Panc1 (cell line): ENCODE measurements at regions not wholly inside any gene's neighbourhood (a gene's known extent, or its start where the extent isn't known, plus 50 kb on each side); places are given as distances from the start of the nearest gene placed in this dataset.

Source experiments
- CTCF ChIP-seq: fragments of 450-650 bp; IDR thresholded peaks from 2 replicates; pipeline ENCODE4 v1.5.1; 2017; ENCODE audit warnings: mild to moderate bottlenecking
- POLR2AphosphoS5 ChIP-seq: IDR thresholded peaks from 2 replicates; pipeline ENCODE4 v1.6.1; 2012; ENCODE audit warnings: mild to moderate bottlenecking, low read depth, low read length, moderate library complexity
- REST ChIP-seq, 2 experiments: IDR thresholded peaks; 2 replicates each; pipeline ENCODE4 v1.6.1; 2011 to 2012; ENCODE audit warnings: low read depth in 2 of 2, control low read depth in 1 of 2, low read length in 1 of 2, mild to moderate bottlenecking in 1 of 2, moderate library complexity in 1 of 2; ENCODE audit not compliant: insufficient read depth in 1 of 2
- TCF7L2 ChIP-seq: IDR thresholded peaks from 2 replicates; pipeline ENCODE4 v1.6.1; 2011; ENCODE audit warnings: mild to moderate bottlenecking, low read depth, low read length, inconsistent platforms

- TF ChIP-seq CTCF: no peak
- no peak for TF ChIP-seq REST (IDR thresholded peaks at IDR 0.05; ENCODE audit: insufficient read depth in 1 of 2, low read depth in 2 of 2, low read length in 1 of 2)
- TF ChIP-seq POLR2AphosphoS5: no peak
- no peak for TF ChIP-seq TCF7L2
Measured at GRCh38 chr6:152854086-152854795, 103.6 kb downstream of the VIP start.
